HEK293 (cell line): ENCODE measurements at regions not wholly inside any gene's neighbourhood (a gene's known extent, or its start where the extent isn't known, plus 50 kb on each side); places are given as distances from the start of the nearest gene placed in this dataset.

ENCODE experiments used
- CTCF ChIA-PET: fragments of 350-600 bp; formaldehyde crosslinking; extraction: SDS; loops from one replicate; lab custom pipeline; 2021; ENCODE audit warnings: antibody characterized with exemption; lab: Yijun Ruan, JAX
- POLR2A ChIA-PET: fragments of 300-600 bp; formaldehyde crosslinking; extraction: SDS; loops from one replicate; lab custom pipeline; 2020; ENCODE audit warnings: antibody characterized with exemption, inconsistent platforms; lab: Yijun Ruan, JAX
- H3K27ac ChIP-seq: fragments of 200-500 bp; sonication (Bioruptor generic); 2 replicates; pipeline ENCODE4 v1.5.1; 2014; ENCODE audit warnings: low read depth, low read length, control low read depth, inconsistent platforms; ENCODE audit errors: extremely low read depth
- H3K36me3 ChIP-seq, 2 experiments: fragments of 200-500 bp in 1 of 2; sonication (Bioruptor generic) in 1 of 2; 1 replicate in 1 of 2; 2 replicates in 1 of 2; pipeline ENCODE4 v1.5.1; 2014 to 2017; ENCODE audit warnings: inconsistent platforms in 2 of 2, low read length in 2 of 2; ENCODE audit not compliant: control insufficient read depth in 2 of 2, insufficient read depth in 1 of 2
- H3K4me1 ChIP-seq: fragments of 200-500 bp; sonication (Bioruptor generic); 2 replicates; pipeline ENCODE4 v1.5.1; 2014; ENCODE audit warnings: mild to moderate bottlenecking, low read length, inconsistent platforms; ENCODE audit not compliant: control insufficient read depth, insufficient read depth
- H3K4me3 ChIP-seq: 2 replicates; pipeline ENCODE4 v1.5.1; 2011; ENCODE audit warnings: low read depth, mild to moderate bottlenecking, control low read depth, low read length, moderate library complexity
- H3K9me3 ChIP-seq: fragments of 200-500 bp; sonication (Bioruptor generic); 2 replicates; pipeline ENCODE4 v1.5.1; 2014; ENCODE audit warnings: low read depth, low read length, inconsistent platforms; ENCODE audit not compliant: control insufficient read depth, insufficient read depth
- BCL11A ChIP-seq: fragments of 450-650 bp; formaldehyde crosslinking; IDR thresholded peaks from 2 replicates; pipeline ENCODE4 v1.5.1; 2016; ENCODE audit warnings: low read depth, missing biosample characterization, missing genetic modification characterization
- FEZF1 ChIP-seq: fragments of 450-650 bp; formaldehyde crosslinking; IDR thresholded peaks from 2 replicates; pipeline ENCODE4 v1.5.1; 2016; ENCODE audit warnings: missing biosample characterization, missing genetic modification characterization
- IKZF3 ChIP-seq: fragments of 450-650 bp; IDR thresholded peaks from 2 replicates; pipeline ENCODE4 v1.5.0; 2018; ENCODE audit warnings: missing biosample characterization, mild to moderate bottlenecking, missing genetic modification characterization, moderate library complexity
- KLF17 ChIP-seq: fragments of 450-650 bp; formaldehyde crosslinking; IDR thresholded peaks from 2 replicates; pipeline ENCODE4 v1.5.1; 2016; ENCODE audit warnings: missing biosample characterization, missing genetic modification characterization
- KLF8 ChIP-seq: fragments of 450-650 bp; formaldehyde crosslinking; IDR thresholded peaks from 2 replicates; pipeline ENCODE4 v1.5.1; 2016; ENCODE audit warnings: missing biosample characterization, missing genetic modification characterization
- MZF1 ChIP-seq: fragments of 450-650 bp; formaldehyde crosslinking; IDR thresholded peaks from 2 replicates; pipeline ENCODE4 v1.5.1; 2017; ENCODE audit warnings: missing biosample characterization, missing genetic modification characterization, borderline replicate concordance
- PRDM1 ChIP-seq: fragments of 450-650 bp; formaldehyde crosslinking; IDR thresholded peaks from 2 replicates; pipeline ENCODE4; 2016; ENCODE audit warnings: missing biosample characterization, missing genetic modification characterization
- SETDB1 ChIP-seq: IDR thresholded peaks from one replicate; pipeline ENCODE4 v1.6.1; 2017; ENCODE audit warnings: mild to moderate bottlenecking, low read length, moderate library complexity, mixed read lengths; ENCODE audit not compliant: insufficient read length
- TRIM28 ChIP-seq: IDR thresholded peaks from 2 replicates; pipeline ENCODE4 v1.6.1; 2011; ENCODE audit warnings: low read length, control low read depth, borderline replicate concordance
- ZBTB44 ChIP-seq: fragments of 450-650 bp; IDR thresholded peaks from 2 replicates; pipeline ENCODE4 v1.5.1; 2018; ENCODE audit warnings: missing biosample characterization, mild to moderate bottlenecking, missing genetic modification characterization
- ZEB2 ChIP-seq: fragments of 450-650 bp; formaldehyde crosslinking; IDR thresholded peaks from 2 replicates; pipeline ENCODE4 v1.5.1; 2016; ENCODE audit warnings: missing biosample characterization, missing genetic modification characterization
- ZFP3 ChIP-seq: fragments of 450-650 bp; formaldehyde crosslinking; IDR thresholded peaks from 2 replicates; pipeline ENCODE4 v1.5.1; 2016; ENCODE audit warnings: low read depth, missing biosample characterization, missing genetic modification characterization
- ZNF239 ChIP-seq: fragments of 450-650 bp; formaldehyde crosslinking; IDR thresholded peaks from 2 replicates; pipeline ENCODE4 v1.5.1; 2016; ENCODE audit warnings: missing biosample characterization, missing genetic modification characterization
- ZNF510 ChIP-seq: fragments of 450-650 bp; formaldehyde crosslinking; IDR thresholded peaks from 2 replicates; pipeline ENCODE4 v1.5.1; 2018; ENCODE audit warnings: mild to moderate bottlenecking, missing genetic modification characterization, missing biosample characterization; ENCODE audit not compliant: insufficient replicate concordance
- ZNF549 ChIP-seq: fragments of 450-650 bp; IDR thresholded peaks from 2 replicates; pipeline ENCODE4 v1.5.1; 2018; ENCODE audit warnings: missing biosample characterization, missing genetic modification characterization, mild to moderate bottlenecking, inconsistent platforms, moderate library complexity
- ZNF555 ChIP-seq: fragments of 450-650 bp; formaldehyde crosslinking; conservative IDR thresholded peaks from 2 replicates; pipeline ENCODE4 v1.5.1; 2017; ENCODE audit warnings: missing biosample characterization, mild to moderate bottlenecking, missing genetic modification characterization, inconsistent platforms
- ZNF621 ChIP-seq: fragments of 450-650 bp; formaldehyde crosslinking; IDR thresholded peaks from 2 replicates; pipeline ENCODE4 v1.5.1; 2017; ENCODE audit warnings: missing biosample characterization, missing genetic modification characterization
- ZNF629 ChIP-seq: fragments of 450-650 bp; formaldehyde crosslinking; IDR thresholded peaks from 2 replicates; pipeline ENCODE4 v1.5.1; 2017; ENCODE audit warnings: missing biosample characterization, missing genetic modification characterization
- ZNF704 ChIP-seq: fragments of 450-650 bp; formaldehyde crosslinking; IDR thresholded peaks from 2 replicates; pipeline ENCODE4 v1.5.1; 2016; ENCODE audit warnings: missing biosample characterization, missing genetic modification characterization
- ZNF768 ChIP-seq: fragments of 450-650 bp; formaldehyde crosslinking; IDR thresholded peaks from 2 replicates; pipeline ENCODE4 v1.5.1; 2018; ENCODE audit warnings: missing biosample characterization, mild to moderate bottlenecking, missing genetic modification characterization
- ZNF791 ChIP-seq: fragments of 450-650 bp; formaldehyde crosslinking; IDR thresholded peaks from 2 replicates; pipeline ENCODE4 v1.5.1; 2016; ENCODE audit warnings: missing biosample characterization, missing genetic modification characterization
- ZNF843 ChIP-seq: fragments of 450-650 bp; formaldehyde crosslinking; IDR thresholded peaks from 2 replicates; pipeline ENCODE4 v1.5.1; 2016; ENCODE audit warnings: missing biosample characterization, missing genetic modification characterization
- ZSCAN16 ChIP-seq: fragments of 450-650 bp; formaldehyde crosslinking; IDR thresholded peaks from 2 replicates; pipeline ENCODE4 v1.5.1; 2016; ENCODE audit warnings: missing biosample characterization, missing genetic modification characterization
- TF ChIP-seq, protein P1 (sequence below): fragments of 450-650 bp; formaldehyde crosslinking; IDR thresholded peaks from 2 replicates; pipeline ENCODE4 v1.5.1; 2016; ENCODE audit warnings: missing biosample characterization, missing genetic modification characterization
- TF ChIP-seq, protein P2 (sequence below): fragments of 450-650 bp; formaldehyde crosslinking; IDR thresholded peaks from 2 replicates; pipeline ENCODE4 v1.5.1; 2016; ENCODE audit warnings: missing biosample characterization, missing genetic modification characterization
- TF ChIP-seq, protein P3 (sequence below): fragments of 450-650 bp; formaldehyde crosslinking; IDR thresholded peaks from 2 replicates; pipeline ENCODE4 v1.5.1; 2016; ENCODE audit warnings: missing biosample characterization, missing genetic modification characterization, low read depth

DNA sequence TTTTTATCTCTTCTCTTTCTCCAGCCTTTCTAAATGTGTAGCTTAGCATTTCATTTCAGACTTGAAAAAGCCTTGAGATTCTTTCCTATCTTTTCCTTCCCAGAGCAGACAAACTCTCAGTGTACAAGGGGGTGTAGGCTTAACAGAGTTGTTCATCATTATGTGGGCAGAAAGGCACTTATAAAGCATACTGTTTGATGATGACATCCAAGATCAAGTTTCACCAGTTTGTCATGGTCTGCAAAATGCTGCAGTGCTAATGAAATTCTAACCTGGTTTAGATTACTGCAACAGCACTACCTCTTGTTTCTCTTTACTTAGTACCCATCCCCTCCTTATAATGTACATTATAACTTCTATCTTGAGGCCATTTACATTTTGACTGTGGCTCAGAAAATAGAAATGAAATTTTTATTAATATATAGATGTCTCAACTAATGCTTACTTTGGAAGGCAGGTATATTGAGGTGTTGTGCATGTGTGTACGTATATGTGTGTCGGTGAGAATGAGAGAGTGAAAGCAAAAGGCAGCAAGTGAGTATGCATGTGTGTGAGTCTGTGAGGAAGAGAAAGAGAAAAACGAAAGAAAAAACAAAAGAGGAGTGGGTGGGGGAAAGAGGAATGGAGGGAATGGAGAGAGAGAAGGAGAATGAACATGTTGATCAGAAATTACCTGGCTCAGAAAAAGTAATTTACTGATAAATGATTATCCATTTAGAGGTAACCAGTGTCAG, 1043.6 kb downstream of the TUSC7 start:
- POLR2A ChIA-PET: no interaction called here
- TF ChIP-seq ZNF768 (tag by site-specific recombination) (no peak), FEZF1 (tag by site-specific recombination) (peak; percentile 33; the same call in 1 of the 2 replicates), ZNF791 (no peak), ZNF510 (tag by site-specific recombination) (no peak), BCL11A (tag by site-specific recombination) (0 out of 2 replicates have a peak, but pooled peaks have one; percentile 19), KLF8 (0 out of 2 replicates have a peak, but pooled peaks have one; percentile 50), IKZF3 (no peak), ZFP3 (tag by site-specific recombination) (no peak), ZNF704 (tag by site-specific recombination) (no peak), ZSCAN16 (tag by site-specific recombination) (no peak), ZNF555 (tag by site-specific recombination) (no peak), ZNF629 (tag by site-specific recombination) (peak; percentile 25; the same call in 1 of the 2 replicates), PRDM1 (tag by site-specific recombination) (no peak), KLF17 (tag by site-specific recombination) (no peak), ZEB2 (no peak), MZF1 (tag by site-specific recombination) (0 out of 2 replicates have a peak, but pooled peaks have one; percentile 46), ZNF239 (tag by site-specific recombination) (peak; percentile 85), ZNF843 (tag by site-specific recombination) (peak; percentile 62; the same call in 1 of the 2 replicates), ZNF621 (tag by site-specific recombination) (no peak), SETDB1 (no peak), ZNF549 (peak; percentile 35; the same call in 1 of the 2 replicates), ZBTB44 (tag by site-specific recombination) (peak; percentile 81), TRIM28 (peak; percentile 69; the same call in 1 of the 2 replicates)
- TF ChIP-seq, protein P1, sequence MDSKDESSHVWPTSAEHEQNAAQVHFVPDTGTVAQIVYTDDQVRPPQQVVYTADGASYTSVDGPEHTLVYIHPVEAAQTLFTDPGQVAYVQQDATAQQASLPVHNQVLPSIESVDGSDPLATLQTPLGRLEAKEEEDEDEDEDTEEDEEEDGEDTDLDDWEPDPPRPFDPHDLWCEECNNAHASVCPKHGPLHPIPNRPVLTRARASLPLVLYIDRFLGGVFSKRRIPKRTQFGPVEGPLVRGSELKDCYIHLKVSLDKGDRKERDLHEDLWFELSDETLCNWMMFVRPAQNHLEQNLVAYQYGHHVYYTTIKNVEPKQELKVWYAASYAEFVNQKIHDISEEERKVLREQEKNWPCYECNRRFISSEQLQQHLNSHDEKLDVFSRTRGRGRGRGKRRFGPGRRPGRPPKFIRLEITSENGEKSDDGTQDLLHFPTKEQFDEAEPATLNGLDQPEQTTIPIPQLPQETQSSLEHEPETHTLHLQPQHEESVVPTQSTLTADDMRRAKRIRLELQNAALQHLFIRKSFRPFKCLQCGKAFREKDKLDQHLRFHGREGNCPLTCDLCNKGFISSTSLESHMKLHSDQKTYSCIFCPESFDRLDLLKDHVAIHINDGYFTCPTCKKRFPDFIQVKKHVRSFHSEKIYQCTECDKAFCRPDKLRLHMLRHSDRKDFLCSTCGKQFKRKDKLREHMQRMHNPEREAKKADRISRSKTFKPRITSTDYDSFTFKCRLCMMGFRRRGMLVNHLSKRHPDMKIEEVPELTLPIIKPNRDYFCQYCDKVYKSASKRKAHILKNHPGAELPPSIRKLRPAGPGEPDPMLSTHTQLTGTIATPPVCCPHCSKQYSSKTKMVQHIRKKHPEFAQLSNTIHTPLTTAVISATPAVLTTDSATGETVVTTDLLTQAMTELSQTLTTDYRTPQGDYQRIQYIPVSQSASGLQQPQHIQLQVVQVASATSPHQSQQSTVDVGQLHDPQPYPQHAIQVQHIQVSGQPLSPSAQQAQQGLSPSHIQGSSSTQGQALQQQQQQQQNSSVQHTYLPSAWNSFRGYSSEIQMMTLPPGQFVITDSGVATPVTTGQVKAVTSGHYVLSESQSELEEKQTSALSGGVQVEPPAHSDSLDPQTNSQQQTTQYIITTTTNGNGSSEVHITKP: peak; percentile 61
- TF ChIP-seq, protein P2, sequence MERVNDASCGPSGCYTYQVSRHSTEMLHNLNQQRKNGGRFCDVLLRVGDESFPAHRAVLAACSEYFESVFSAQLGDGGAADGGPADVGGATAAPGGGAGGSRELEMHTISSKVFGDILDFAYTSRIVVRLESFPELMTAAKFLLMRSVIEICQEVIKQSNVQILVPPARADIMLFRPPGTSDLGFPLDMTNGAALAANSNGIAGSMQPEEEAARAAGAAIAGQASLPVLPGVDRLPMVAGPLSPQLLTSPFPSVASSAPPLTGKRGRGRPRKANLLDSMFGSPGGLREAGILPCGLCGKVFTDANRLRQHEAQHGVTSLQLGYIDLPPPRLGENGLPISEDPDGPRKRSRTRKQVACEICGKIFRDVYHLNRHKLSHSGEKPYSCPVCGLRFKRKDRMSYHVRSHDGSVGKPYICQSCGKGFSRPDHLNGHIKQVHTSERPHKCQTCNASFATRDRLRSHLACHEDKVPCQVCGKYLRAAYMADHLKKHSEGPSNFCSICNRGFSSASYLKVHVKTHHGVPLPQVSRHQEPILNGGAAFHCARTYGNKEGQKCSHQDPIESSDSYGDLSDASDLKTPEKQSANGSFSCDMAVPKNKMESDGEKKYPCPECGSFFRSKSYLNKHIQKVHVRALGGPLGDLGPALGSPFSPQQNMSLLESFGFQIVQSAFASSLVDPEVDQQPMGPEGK (tag by site-specific recombination): 0 out of 2 replicates have a peak, but pooled peaks have one; percentile 20
- TF ChIP-seq, protein P3, sequence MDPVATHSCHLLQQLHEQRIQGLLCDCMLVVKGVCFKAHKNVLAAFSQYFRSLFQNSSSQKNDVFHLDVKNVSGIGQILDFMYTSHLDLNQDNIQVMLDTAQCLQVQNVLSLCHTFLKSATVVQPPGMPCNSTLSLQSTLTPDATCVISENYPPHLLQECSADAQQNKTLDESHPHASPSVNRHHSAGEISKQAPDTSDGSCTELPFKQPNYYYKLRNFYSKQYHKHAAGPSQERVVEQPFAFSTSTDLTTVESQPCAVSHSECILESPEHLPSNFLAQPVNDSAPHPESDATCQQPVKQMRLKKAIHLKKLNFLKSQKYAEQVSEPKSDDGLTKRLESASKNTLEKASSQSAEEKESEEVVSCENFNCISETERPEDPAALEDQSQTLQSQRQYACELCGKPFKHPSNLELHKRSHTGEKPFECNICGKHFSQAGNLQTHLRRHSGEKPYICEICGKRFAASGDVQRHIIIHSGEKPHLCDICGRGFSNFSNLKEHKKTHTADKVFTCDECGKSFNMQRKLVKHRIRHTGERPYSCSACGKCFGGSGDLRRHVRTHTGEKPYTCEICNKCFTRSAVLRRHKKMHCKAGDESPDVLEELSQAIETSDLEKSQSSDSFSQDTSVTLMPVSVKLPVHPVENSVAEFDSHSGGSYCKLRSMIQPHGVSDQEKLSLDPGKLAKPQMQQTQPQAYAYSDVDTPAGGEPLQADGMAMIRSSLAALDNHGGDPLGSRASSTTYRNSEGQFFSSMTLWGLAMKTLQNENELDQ (tag by site-specific recombination): no peak
- no peaks in the 10 kb centered on the region for H3K9me3 ChIP-seq
- CTCF ChIA-PET: no interaction called here
- H3K36me3 ChIP-seq: no peaks in the 10 kb centered on the region
- H3K4me1 ChIP-seq: no peaks in the 10 kb centered on the region
- H3K27ac ChIP-seq: no peak overlapping the region
- H3K4me3 ChIP-seq: no peak overlapping the region
